ENCODE measurements at regions not wholly inside any gene's neighbourhood (a gene's known extent, or its start where the extent isn't known, plus 50 kb on each side); places are given as distances from the start of the nearest gene placed in this dataset.
"Not testable (repeated sequence)": the region's sequence is repeated elsewhere in the genome, so short reads cannot be mapped to it uniquely, and the experiment has no call there.

- not testable (repeated sequence) for TF ChIP-seq CTCF (IDR thresholded peaks at IDR 0.05); EZH2 (IDR thresholded peaks at IDR 0.05; ENCODE audit: borderline replicate concordance, insufficient read depth, low read depth, low read length, poor library complexity, severe bottlenecking)
Observed at GRCh38 chr17:15814003-15814402, 81.9 kb downstream of the TBC1D26 start.
